ENCODE measurements at regions not wholly inside any gene's neighbourhood (a gene's known extent, or its start where the extent isn't known, plus 50 kb on each side); places are given as distances from the start of the nearest gene placed in this dataset.

- Histone ChIP-seq H3K79me2 (ENCODE audit: control insufficient read depth, insufficient read depth, low read length) (no peaks in the 10 kb centered on the region), H3K9me3 (ENCODE audit: control extremely low read depth in 1 of 3, control insufficient read depth in 2 of 3, insufficient read depth in 1 of 3, low read length in 2 of 3) (no peaks in the 10 kb centered on the region), H3K36me3 (replicated peaks in 1 of 2; ENCODE audit: control extremely low read depth in 1 of 2, control insufficient read depth in 1 of 2, extremely low read depth in 1 of 2, insufficient read depth in 2 of 2, low read length in 1 of 2) (no peaks in the 10 kb centered on the region), H2AFZ (ENCODE audit: insufficient read depth, low read depth, low read length, poor library complexity, severe bottlenecking) (no peak overlapping the region), H3K9ac (ENCODE audit: low read length) (no peak overlapping the region), H3K27me3 (replicated peaks in 1 of 4; ENCODE audit: control extremely low read depth in 1 of 4, control insufficient read depth in 3 of 4, insufficient read depth in 4 of 4, low read length in 3 of 4) (peaks cover 0 to 3% (median 0%) of the 10 kb centered on the region in 4 experiments), H3K4me3 (ENCODE audit: control extremely low read depth in 1 of 5, extremely low read depth in 1 of 5, insufficient read depth in 1 of 5, low read depth in 2 of 5, low read length in 4 of 5) (no peak overlapping the region), H4K20me1 (ENCODE audit: control insufficient read depth, insufficient read depth, low read length, poor library complexity, severe bottlenecking) (no peaks in the 10 kb centered on the region), H3K27ac (ENCODE audit: low read length in 2 of 2) (no peak overlapping the region), H3K4me1 (ENCODE audit: control insufficient read depth in 2 of 2, insufficient read depth in 2 of 2, low read length in 2 of 2) (no peaks in the 10 kb centered on the region), H3K4me2 (replicated peaks; ENCODE audit: low read depth, low read length, poor library complexity, severe bottlenecking) (no peak overlapping the region)
- TF ChIP-seq CTCF (IDR thresholded peaks at IDR 0.05) (no peak), EZH2 (IDR thresholded peaks at IDR 0.05; ENCODE audit: borderline replicate concordance, insufficient read depth, low read depth, low read length, poor library complexity, severe bottlenecking) (no peak)
- no peak overlapping the region for H3K4me3 Mint-ChIP-seq
- peaks cover 13% of the 10 kb centered on the region for H3K27me3 Mint-ChIP-seq
- WGBS (ENCODE audit: insufficient coverage): 100% methylated on average over 2 of the region's 2 CpGs
- DNase-seq (no peak), ATAC-seq (ENCODE audit: low read depth) (no peak)
- CTCF ChIA-PET: no interaction called here
- H3K9me3 Mint-ChIP-seq (ENCODE audit: insufficient read depth): no peaks in the 10 kb centered on the region
- POLR2A ChIA-PET: no interaction called here
- intact Hi-C loops (cut with micrococcal nuclease): no loop called here
- H3K4me1 Mint-ChIP-seq: no peaks in the 10 kb centered on the region
- no peak overlapping the region for H3K27ac Mint-ChIP-seq
Observed at GRCh38 chr9:119859128-119859527, 489.9 kb upstream of the BRINP1 start.

GRCh38 chr9:119853126-119853525 is 483.9 kb upstream of the BRINP1 start:
- intact Hi-C loops (cut with micrococcal nuclease): no loop called here
- Mint-ChIP-seq H3K27me3 (no peaks in the 10 kb centered on the region), H3K4me3 (no peak overlapping the region), H3K4me1 (no peaks in the 10 kb centered on the region), H3K27ac (no peak overlapping the region), H3K9me3 (ENCODE audit: insufficient read depth) (no peaks in the 10 kb centered on the region)
- CTCF ChIA-PET: no interaction called here
- Histone ChIP-seq H4K20me1 (ENCODE audit: control insufficient read depth, insufficient read depth, low read length, poor library complexity, severe bottlenecking) (no peaks in the 10 kb centered on the region), H2AFZ (ENCODE audit: insufficient read depth, low read depth, low read length, poor library complexity, severe bottlenecking) (no peak overlapping the region), H3K36me3 (replicated peaks in 1 of 2; ENCODE audit: control extremely low read depth in 1 of 2, control insufficient read depth in 1 of 2, extremely low read depth in 1 of 2, insufficient read depth in 2 of 2, low read length in 1 of 2) (no peaks in the 10 kb centered on the region), H3K27ac (ENCODE audit: low read length in 2 of 2) (no peak overlapping the region), H3K9me3 (ENCODE audit: control extremely low read depth in 1 of 3, control insufficient read depth in 2 of 3, insufficient read depth in 1 of 3, low read length in 2 of 3) (peaks cover 0 to 4% (median 0%) of the 10 kb centered on the region in 3 donors), H3K4me1 (ENCODE audit: control insufficient read depth in 2 of 2, insufficient read depth in 2 of 2, low read length in 2 of 2) (no peaks in the 10 kb centered on the region), H3K27me3 (replicated peaks in 1 of 4; ENCODE audit: control extremely low read depth in 1 of 4, control insufficient read depth in 3 of 4, insufficient read depth in 4 of 4, low read length in 3 of 4) (no peaks in the 10 kb centered on the region), H3K79me2 (ENCODE audit: control insufficient read depth, insufficient read depth, low read length) (no peaks in the 10 kb centered on the region), H3K4me3 (ENCODE audit: control extremely low read depth in 1 of 5, extremely low read depth in 1 of 5, insufficient read depth in 1 of 5, low read depth in 2 of 5, low read length in 4 of 5) (no peak overlapping the region), H3K9ac (ENCODE audit: low read length) (no peak overlapping the region), H3K4me2 (replicated peaks; ENCODE audit: low read depth, low read length, poor library complexity, severe bottlenecking) (no peak overlapping the region)
- DNase-seq: no peak
- TF ChIP-seq CTCF (IDR thresholded peaks at IDR 0.05) (no peak), EZH2 (IDR thresholded peaks at IDR 0.05; ENCODE audit: borderline replicate concordance, insufficient read depth, low read depth, low read length, poor library complexity, severe bottlenecking) (no peak)
- no peak for ATAC-seq (ENCODE audit: low read depth)
- POLR2A ChIA-PET: no interaction called here
